GM12892 (cell line): ENCODE measurements at regions not wholly inside any gene's neighbourhood (a gene's known extent, or its start where the extent isn't known, plus 50 kb on each side); places are given as distances from the start of the nearest gene placed in this dataset.

ENCODE experiments used
- POLR2A ChIP-seq: IDR thresholded peaks from 2 replicates; pipeline ENCODE4 v1.6.1; 2011; ENCODE audit warnings: low read depth, low read length, control low read depth
- TAF1 ChIP-seq: IDR thresholded peaks from 2 replicates; pipeline ENCODE4 v1.6.1; 2011; ENCODE audit warnings: low read depth, mild to moderate bottlenecking, control low read depth, low read length, borderline replicate concordance

GRCh38 chr13:50685491-50685890, 158.0 kb downstream of the DLEU7 start:
- TF ChIP-seq POLR2A = no peak
- no peak for TF ChIP-seq TAF1
